Esophagus squamous epithelium (tissue), 4 donors: ENCODE measurements at regions not wholly inside any gene's neighbourhood (a gene's known extent, or its start where the extent isn't known, plus 50 kb on each side); places are given as distances from the start of the nearest gene placed in this dataset.

Experiments used
- CTCF ChIP-seq, 6 experiments: fragments of 450-650 bp in 4 of 6; fragments of 200-600 bp in 2 of 6; sonication (generic) in 2 of 6; IDR thresholded peaks; one replicate each; pipeline ENCODE4 v1.5.1; 2016 to 2019; ENCODE audit warnings: antibody characterized with exemption in 6 of 6, mild to moderate bottlenecking in 4 of 6, moderate library complexity in 4 of 6
- POLR2A ChIP-seq, 4 donors: fragments of 450-650 bp; IDR thresholded peaks; one replicate each; pipeline ENCODE4 v1.6.1; 2017; ENCODE audit warnings: antibody characterized with exemption in 4 of 4, mild to moderate bottlenecking in 4 of 4, moderate library complexity in 3 of 4

DNA sequence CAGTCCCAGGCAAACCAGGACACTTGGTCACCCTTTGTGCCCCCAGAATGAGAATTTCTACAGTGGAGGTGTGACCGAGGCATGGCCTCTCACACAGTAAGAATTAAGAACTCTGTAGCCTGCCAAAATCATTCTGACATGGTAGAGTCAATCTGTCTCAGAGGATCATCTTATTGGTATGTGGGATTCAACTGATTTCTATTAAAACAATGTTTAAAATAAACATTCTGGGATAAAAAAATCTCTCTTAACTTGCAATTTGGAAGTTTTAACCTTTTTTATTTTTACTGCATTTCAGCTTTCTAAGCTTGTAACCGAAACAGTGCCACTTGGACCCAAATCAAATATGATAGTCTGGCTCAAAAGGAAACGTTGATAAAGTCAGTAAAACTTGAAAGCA lies 165.4 kb upstream of the LDB2 start:
- TF ChIP-seq POLR2A (IDR thresholded peaks at IDR 0.05) (no peak), CTCF (IDR thresholded peaks at IDR 0.05) (no peak)
